ENCODE measurements at regions not wholly inside any gene's neighbourhood (a gene's known extent, or its start where the extent isn't known, plus 50 kb on each side); places are given as distances from the start of the nearest gene placed in this dataset.

GRCh38 chr4:11039634-11040131, 355.1 kb upstream of the CLNK start:
- H3K4me1 ChIP-seq: peaks cover 0 to 12% (median 0%) of the 10 kb centered on the region in 4 donors
- no peak overlapping the region for H3K27ac ChIP-seq (replicated peaks in 1 of 4)
- intact Hi-C loops (cut with DNase I): no loop called here
- H3K9me3 ChIP-seq: no peaks in the 10 kb centered on the region
- peak; percentile 77 for DNase-seq (ENCODE audit: extremely low spot score)
- WGBS: 77% methylated on average over 7 of the region's 8 CpGs
- H3K27me3 ChIP-seq: no peaks in the 10 kb centered on the region
- H3K4me3 ChIP-seq: no peak overlapping the region
- TF ChIP-seq CTCF (IDR thresholded peaks at IDR 0.05) (no peak), POLR2AphosphoS5 (IDR thresholded peaks at IDR 0.05) (no peak), EP300 (IDR thresholded peaks at IDR 0.05) (no peak), POLR2A (IDR thresholded peaks at IDR 0.05; ENCODE audit: low read depth) (no peak)
- H3K36me3 ChIP-seq: no peaks in the 10 kb centered on the region

GRCh38 chr4:11038926-11039325, 354.4 kb upstream of the CLNK start:
- Histone ChIP-seq H3K36me3 (no peaks in the 10 kb centered on the region), H3K4me1 (peaks cover 0 to 12% (median 0%) of the 10 kb centered on the region in 4 donors), H3K27me3 (no peaks in the 10 kb centered on the region), H3K9me3 (no peaks in the 10 kb centered on the region), H3K27ac (replicated peaks in 1 of 4) (no peak overlapping the region), H3K4me3 (no peak overlapping the region)
- intact Hi-C loops (cut with DNase I): no loop called here
- DNase-seq (ENCODE audit: extremely low spot score): no peak
- TF ChIP-seq EP300 (IDR thresholded peaks at IDR 0.05) (no peak), POLR2AphosphoS5 (IDR thresholded peaks at IDR 0.05) (no peak), POLR2A (IDR thresholded peaks at IDR 0.05; ENCODE audit: low read depth) (no peak), CTCF (IDR thresholded peaks at IDR 0.05) (no peak)
- 40% methylated on average over 4 of the region's 4 CpGs for WGBS

- H3K9me3 ChIP-seq: no peaks in the 10 kb centered on the region
- intact Hi-C loops (cut with DNase I): no loop called here
These were observed 353.1 kb upstream of the CLNK start for GRCh38 chr4:11037637-11038036.

GRCh38 chr4:11028334-11028733, 343.8 kb upstream of the CLNK start:
- intact Hi-C loops (cut with DNase I): no loop called here
- H3K36me3 ChIP-seq: no peaks in the 10 kb centered on the region
- peak; percentile 86 for DNase-seq (ENCODE audit: extremely low spot score)
- H3K4me3 ChIP-seq: no peak overlapping the region
- no peaks in the 10 kb centered on the region for H3K9me3 ChIP-seq
- no peaks in the 10 kb centered on the region for H3K4me1 ChIP-seq
- TF ChIP-seq POLR2AphosphoS5 (IDR thresholded peaks at IDR 0.05): no peak
- TF ChIP-seq EP300 (IDR thresholded peaks at IDR 0.05): no peak
- no peak for TF ChIP-seq POLR2A (IDR thresholded peaks at IDR 0.05; ENCODE audit: low read depth)
- TF ChIP-seq CTCF (IDR thresholded peaks at IDR 0.05): no peak
- 62% methylated on average over 3 of the region's 3 CpGs for WGBS
- H3K27ac ChIP-seq (replicated peaks in 1 of 4): no peak overlapping the region
- no peaks in the 10 kb centered on the region for H3K27me3 ChIP-seq

More at GRCh38 chr4:11037637-11038036, 353.1 kb upstream of the CLNK start:
- Histone ChIP-seq H3K27ac (replicated peaks in 1 of 4) (no peak overlapping the region), H3K36me3 (no peaks in the 10 kb centered on the region), H3K4me3 (no peak overlapping the region), H3K4me1 (peaks cover 0 to 12% (median 0%) of the 10 kb centered on the region in 4 donors), H3K27me3 (no peaks in the 10 kb centered on the region)
- DNase-seq (ENCODE audit: extremely low spot score): peak; percentile 74
- TF ChIP-seq POLR2A (IDR thresholded peaks at IDR 0.05; ENCODE audit: low read depth) (no peak), EP300 (IDR thresholded peaks at IDR 0.05) (no peak), CTCF (IDR thresholded peaks at IDR 0.05) (no peak), POLR2AphosphoS5 (IDR thresholded peaks at IDR 0.05) (no peak)
- WGBS: 79% methylated on average over 1 of the region's 1 CpG

- intact Hi-C loops (cut with DNase I): no loop called here
- Histone ChIP-seq H3K27ac (replicated peaks in 1 of 4) (no peak overlapping the region), H3K27me3 (no peaks in the 10 kb centered on the region), H3K9me3 (no peaks in the 10 kb centered on the region), H3K36me3 (no peaks in the 10 kb centered on the region), H3K4me1 (no peaks in the 10 kb centered on the region), H3K4me3 (no peak overlapping the region)
- TF ChIP-seq CTCF (IDR thresholded peaks at IDR 0.05) (no peak), POLR2A (IDR thresholded peaks at IDR 0.05; ENCODE audit: low read depth) (no peak)
- no peak for DNase-seq (ENCODE audit: extremely low spot score)
- WGBS: 49% methylated on average over 3 of the region's 3 CpGs
These were observed 336.8 kb upstream of the CLNK start for GRCh38 chr4:11021333-11021732.
